ENCODE measurements at regions not wholly inside any gene's neighbourhood (a gene's known extent, or its start where the extent isn't known, plus 50 kb on each side); places are given as distances from the start of the nearest gene placed in this dataset.

- TF ChIP-seq, protein P1, sequence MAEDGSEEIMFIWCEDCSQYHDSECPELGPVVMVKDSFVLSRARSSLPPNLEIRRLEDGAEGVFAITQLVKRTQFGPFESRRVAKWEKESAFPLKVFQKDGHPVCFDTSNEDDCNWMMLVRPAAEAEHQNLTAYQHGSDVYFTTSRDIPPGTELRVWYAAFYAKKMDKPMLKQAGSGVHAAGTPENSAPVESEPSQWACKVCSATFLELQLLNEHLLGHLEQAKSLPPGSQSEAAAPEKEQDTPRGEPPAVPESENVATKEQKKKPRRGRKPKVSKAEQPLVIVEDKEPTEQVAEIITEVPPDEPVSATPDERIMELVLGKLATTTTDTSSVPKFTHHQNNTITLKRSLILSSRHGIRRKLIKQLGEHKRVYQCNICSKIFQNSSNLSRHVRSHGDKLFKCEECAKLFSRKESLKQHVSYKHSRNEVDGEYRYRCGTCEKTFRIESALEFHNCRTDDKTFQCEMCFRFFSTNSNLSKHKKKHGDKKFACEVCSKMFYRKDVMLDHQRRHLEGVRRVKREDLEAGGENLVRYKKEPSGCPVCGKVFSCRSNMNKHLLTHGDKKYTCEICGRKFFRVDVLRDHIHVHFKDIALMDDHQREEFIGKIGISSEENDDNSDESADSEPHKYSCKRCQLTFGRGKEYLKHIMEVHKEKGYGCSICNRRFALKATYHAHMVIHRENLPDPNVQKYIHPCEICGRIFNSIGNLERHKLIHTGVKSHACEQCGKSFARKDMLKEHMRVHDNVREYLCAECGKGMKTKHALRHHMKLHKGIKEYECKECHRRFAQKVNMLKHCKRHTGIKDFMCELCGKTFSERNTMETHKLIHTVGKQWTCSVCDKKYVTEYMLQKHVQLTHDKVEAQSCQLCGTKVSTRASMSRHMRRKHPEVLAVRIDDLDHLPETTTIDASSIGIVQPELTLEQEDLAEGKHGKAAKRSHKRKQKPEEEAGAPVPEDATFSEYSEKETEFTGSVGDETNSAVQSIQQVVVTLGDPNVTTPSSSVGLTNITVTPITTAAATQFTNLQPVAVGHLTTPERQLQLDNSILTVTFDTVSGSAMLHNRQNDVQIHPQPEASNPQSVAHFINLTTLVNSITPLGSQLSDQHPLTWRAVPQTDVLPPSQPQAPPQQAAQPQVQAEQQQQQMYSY (CRISPR knock-in tag; IDR thresholded peaks at IDR 0.05) = no peak
- TF ChIP-seq CREM (CRISPR knock-in tag; IDR thresholded peaks at IDR 0.05) = no peak
- TF ChIP-seq ZBTB21 (CRISPR knock-in tag; IDR thresholded peaks at IDR 0.05; ENCODE audit: borderline replicate concordance) = no peak
- no peak for TF ChIP-seq ZNF219 (CRISPR knock-in tag; IDR thresholded peaks at IDR 0.05; ENCODE audit: borderline replicate concordance)
Measured at GRCh38 chr17:37849617-37849972, 74.6 kb upstream of the TBC1D3K start (continued).

DNA sequence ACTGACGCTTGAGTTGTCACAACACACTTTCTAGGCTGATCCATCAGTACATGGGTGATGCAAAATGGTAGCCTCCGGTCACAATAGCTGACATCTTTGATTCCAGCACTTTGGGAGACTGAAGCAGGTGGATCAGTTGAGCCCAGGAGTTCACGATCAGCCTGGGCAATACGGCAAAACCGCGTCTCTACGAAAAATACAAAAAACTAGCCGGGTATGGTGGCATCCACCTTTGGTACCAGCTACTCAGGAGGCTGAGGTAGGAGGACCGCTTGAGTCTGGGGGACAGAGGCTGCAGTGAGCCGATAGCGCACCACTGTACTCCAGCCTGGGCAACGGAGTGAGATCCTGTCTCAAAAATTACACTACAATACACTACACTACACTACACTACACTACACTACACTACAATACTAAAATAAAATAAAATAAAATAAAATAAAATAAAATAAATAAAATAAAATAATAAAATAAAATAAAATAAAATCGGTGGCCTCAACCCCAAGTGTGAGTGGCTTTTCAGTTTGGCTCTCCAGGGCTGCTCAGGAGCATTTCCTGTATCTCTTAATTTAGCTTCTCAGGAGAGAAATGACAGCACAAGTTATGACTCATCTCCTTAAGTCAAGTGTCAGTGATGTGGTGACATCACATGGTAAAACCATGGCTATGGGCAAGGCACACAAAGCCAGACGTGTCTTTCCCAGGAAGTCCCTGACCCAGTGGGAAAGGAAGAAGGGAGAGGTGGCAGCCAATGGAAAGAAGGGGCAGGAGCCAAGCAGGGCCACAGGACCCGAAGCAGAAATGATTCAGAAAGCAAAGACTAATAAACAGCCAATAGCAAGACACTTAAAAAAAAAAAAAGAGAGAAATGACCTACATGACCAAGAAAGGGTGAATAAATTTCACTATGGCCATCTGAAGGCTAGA lies 75.3 kb upstream of the TBC1D3K start:
- POLR2A ChIA-PET = no interaction called here

DNA sequence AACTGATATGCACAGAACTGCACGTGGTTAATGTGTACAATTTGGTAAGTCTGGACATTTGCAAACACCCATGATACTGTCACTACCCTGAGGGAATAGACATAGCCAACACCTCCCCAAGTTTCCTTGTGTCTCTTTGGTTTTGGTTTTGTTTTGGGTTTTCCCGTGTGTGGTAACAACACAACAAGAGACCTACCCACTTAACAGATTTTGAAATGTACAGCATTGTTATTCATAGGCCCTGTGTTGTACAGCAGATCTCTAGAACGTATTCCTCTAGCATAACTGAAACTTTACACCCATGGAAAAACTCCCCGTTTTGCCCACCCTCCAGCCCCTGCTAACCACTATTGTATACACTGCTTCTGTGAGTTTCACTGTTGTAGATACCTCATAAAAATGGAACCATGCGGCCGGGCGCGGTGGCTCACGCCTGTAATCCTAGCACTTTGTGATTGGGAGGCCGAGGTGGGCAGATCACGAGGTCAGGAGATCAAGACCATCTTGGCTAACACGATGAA lies 76.3 kb upstream of the TBC1D3K start:
- no peaks in the 10 kb centered on the region for H3K9me3 Mint-ChIP-seq
- ATAC-seq (no peak), DNase-seq (ENCODE audit: low spot score) (no peak)
- POLR2A ChIA-PET = no interaction called here
- no peaks in the 10 kb centered on the region for H3K36me3 Mint-ChIP-seq
- H3K4me1 Mint-ChIP-seq = no peaks in the 10 kb centered on the region
- CTCF ChIA-PET = no interaction called here
- 0 out of 2 replicates have a peak, but pooled peaks cover 2% of the 10 kb centered on the region for H3K27me3 Mint-ChIP-seq (ENCODE audit: low read depth)
- no peak for TF ChIP-seq IRF1 (CRISPR knock-in tag; IDR thresholded peaks at IDR 0.05)
- no peak for TF ChIP-seq MXD4 (CRISPR knock-in tag; IDR thresholded peaks at IDR 0.05; ENCODE audit: borderline replicate concordance)
- no peak for TF ChIP-seq JAZF1 (CRISPR knock-in tag; IDR thresholded peaks at IDR 0.05)
- TF ChIP-seq EMX1 (CRISPR knock-in tag; IDR thresholded peaks at IDR 0.05) = no peak
- TF ChIP-seq CDX4 (CRISPR knock-in tag; IDR thresholded peaks at IDR 0.05; ENCODE audit: borderline replicate concordance) = no peak
- no peak for TF ChIP-seq MLX (CRISPR knock-in tag; IDR thresholded peaks at IDR 0.05)
- TF ChIP-seq GRHL2 (CRISPR knock-in tag; IDR thresholded peaks at IDR 0.05; ENCODE audit: insufficient replicate concordance, severe bottlenecking) = no peak
- no peak for TF ChIP-seq ZBTB43 (CRISPR knock-in tag; IDR thresholded peaks at IDR 0.05)
- no peak for TF ChIP-seq ZSCAN18 (CRISPR knock-in tag; IDR thresholded peaks at IDR 0.05)
- TF ChIP-seq ETV6 (CRISPR knock-in tag; IDR thresholded peaks at IDR 0.05) = no peak
- TF ChIP-seq PRRX2 (CRISPR knock-in tag; IDR thresholded peaks at IDR 0.05) = no peak
- no peak for TF ChIP-seq E2F4 (CRISPR knock-in tag; IDR thresholded peaks at IDR 0.05; ENCODE audit: borderline replicate concordance, low read depth)
- TF ChIP-seq NFYB (CRISPR knock-in tag; conservative IDR thresholded peaks at IDR 0.05; ENCODE audit: low read depth) = no peak
- TF ChIP-seq ZNF263 (CRISPR knock-in tag; IDR thresholded peaks at IDR 0.05; ENCODE audit: low read depth) = no peak
- TF ChIP-seq, protein P2, sequence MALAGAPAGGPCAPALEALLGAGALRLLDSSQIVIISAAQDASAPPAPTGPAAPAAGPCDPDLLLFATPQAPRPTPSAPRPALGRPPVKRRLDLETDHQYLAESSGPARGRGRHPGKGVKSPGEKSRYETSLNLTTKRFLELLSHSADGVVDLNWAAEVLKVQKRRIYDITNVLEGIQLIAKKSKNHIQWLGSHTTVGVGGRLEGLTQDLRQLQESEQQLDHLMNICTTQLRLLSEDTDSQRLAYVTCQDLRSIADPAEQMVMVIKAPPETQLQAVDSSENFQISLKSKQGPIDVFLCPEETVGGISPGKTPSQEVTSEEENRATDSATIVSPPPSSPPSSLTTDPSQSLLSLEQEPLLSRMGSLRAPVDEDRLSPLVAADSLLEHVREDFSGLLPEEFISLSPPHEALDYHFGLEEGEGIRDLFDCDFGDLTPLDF (CRISPR knock-in tag; IDR thresholded peaks at IDR 0.05) = no peak
- no peak for TF ChIP-seq ZNF423 (CRISPR knock-in tag; IDR thresholded peaks at IDR 0.05)
- no peak for TF ChIP-seq SOX15 (CRISPR knock-in tag; IDR thresholded peaks at IDR 0.05)
- no peak overlapping the region for H3K4me3 Mint-ChIP-seq
- no peak overlapping the region for H3K27ac Mint-ChIP-seq

More for the DNA sequence above, 75.3 kb upstream of the TBC1D3K start:
- H3K4me3 Mint-ChIP-seq = no peak overlapping the region
- no peaks in the 10 kb centered on the region for H3K36me3 Mint-ChIP-seq
- 0 out of 2 replicates have a peak, but pooled peaks cover 2% of the 10 kb centered on the region for H3K27me3 Mint-ChIP-seq (ENCODE audit: low read depth)
- peak; percentile 97 for TF ChIP-seq HMGA2 (CRISPR knock-in tag; IDR thresholded peaks at IDR 0.05)
- TF ChIP-seq NR3C1 (CRISPR knock-in tag; conservative IDR thresholded peaks at IDR 0.05; ENCODE audit: low read depth) = no peak
- ATAC-seq (no peak), DNase-seq (ENCODE audit: low spot score) (no peak)
- H3K4me1 Mint-ChIP-seq = no peaks in the 10 kb centered on the region
- CTCF ChIA-PET = no interaction called here
- no peak overlapping the region for H3K27ac Mint-ChIP-seq
- no peaks in the 10 kb centered on the region for H3K9me3 Mint-ChIP-seq
